Progenitor cell of endocrine pancreas (in vitro differentiated cells): ENCODE measurements at regions not wholly inside any gene's neighbourhood (a gene's known extent, or its start where the extent isn't known, plus 50 kb on each side); places are given as distances from the start of the nearest gene placed in this dataset.

ENCODE experiments used
- DNase-seq: peaks from one replicate; pipeline ENCODE4 v3.0.0; 2021; ENCODE audit warnings: low spot score; ENCODE audit not compliant: unreplicated experiment
- H3K27ac Mint-ChIP-seq: 2 replicates; pipeline ENCODE4 v1.8.0; 2021; ENCODE audit warnings: mild to moderate bottlenecking, moderate library complexity, mixed read lengths
- H3K27me3 Mint-ChIP-seq: 2 replicates; pipeline ENCODE4 v1.8.0; 2021; ENCODE audit warnings: mixed read lengths
- H3K36me3 Mint-ChIP-seq: 2 replicates; pipeline ENCODE4 v1.8.0; 2022; ENCODE audit warnings: mixed read lengths; ENCODE audit not compliant: insufficient read depth
- H3K4me1 Mint-ChIP-seq: 2 replicates; pipeline ENCODE4 v1.8.0; 2021; ENCODE audit warnings: low read depth, mixed read lengths
- H3K4me3 Mint-ChIP-seq: 2 replicates; pipeline ENCODE4 v1.8.0; 2021; ENCODE audit warnings: low read depth, mild to moderate bottlenecking, moderate library complexity, mixed read lengths
- H3K9me3 Mint-ChIP-seq: 2 replicates; pipeline ENCODE4 v1.8.0; 2021; ENCODE audit warnings: low read depth, mixed read lengths
- CTCF ChIP-seq: fragments of 200-600 bp; sonication (generic); IDR thresholded peaks from one replicate; pipeline ENCODE4 v1.5.0; 2021; ENCODE audit warnings: antibody characterized with exemption, mild to moderate bottlenecking; ENCODE audit not compliant: unreplicated experiment

- peaks cover 3% of the 10 kb centered on the region for H3K9me3 Mint-ChIP-seq
- TF ChIP-seq CTCF, result no peak
- no peaks in the 10 kb centered on the region for H3K36me3 Mint-ChIP-seq
- H3K27ac Mint-ChIP-seq, result no peak overlapping the region
- DNase-seq, result no peak
- no peak overlapping the region for H3K4me3 Mint-ChIP-seq
- H3K27me3 Mint-ChIP-seq, result no peaks in the 10 kb centered on the region
- H3K4me1 Mint-ChIP-seq, result no peaks in the 10 kb centered on the region
These were observed 63.7 kb upstream of the FAM120A start for GRCh38 chr9:93387791-93388190.

GRCh38 chr9:93390953-93391515, 60.5 kb upstream of the FAM120A start:
- no peak overlapping the region for H3K4me3 Mint-ChIP-seq
- no peak for TF ChIP-seq CTCF
- H3K9me3 Mint-ChIP-seq, result no peaks in the 10 kb centered on the region
- H3K27ac Mint-ChIP-seq, result no peak overlapping the region
- DNase-seq, result no peak
- no peaks in the 10 kb centered on the region for H3K27me3 Mint-ChIP-seq
- no peaks in the 10 kb centered on the region for H3K36me3 Mint-ChIP-seq
- H3K4me1 Mint-ChIP-seq, result no peaks in the 10 kb centered on the region

- no peak for DNase-seq
- peaks cover 5% of the 10 kb centered on the region for H3K27me3 Mint-ChIP-seq
- H3K27ac Mint-ChIP-seq, result no peak overlapping the region
- no peaks in the 10 kb centered on the region for H3K4me1 Mint-ChIP-seq
- no peak overlapping the region for H3K4me3 Mint-ChIP-seq
- no peak for TF ChIP-seq CTCF
- no peaks in the 10 kb centered on the region for H3K36me3 Mint-ChIP-seq
- H3K9me3 Mint-ChIP-seq, result no peaks in the 10 kb centered on the region
These were observed 59.6 kb upstream of the FAM120A start for GRCh38 chr9:93391898-93392297.

GRCh38 chr9:93392974-93393373, 58.5 kb upstream of the FAM120A start:
- TF ChIP-seq CTCF, result no peak
- no peak overlapping the region for H3K27ac Mint-ChIP-seq
- DNase-seq, result no peak
- H3K36me3 Mint-ChIP-seq, result no peaks in the 10 kb centered on the region
- H3K4me1 Mint-ChIP-seq, result no peaks in the 10 kb centered on the region
- no peak overlapping the region for H3K4me3 Mint-ChIP-seq
- H3K9me3 Mint-ChIP-seq, result no peaks in the 10 kb centered on the region
- H3K27me3 Mint-ChIP-seq, result peaks cover 7% of the 10 kb centered on the region
